Testis (tissue), 2 donors: ENCODE measurements at regions not wholly inside any gene's neighbourhood (a gene's known extent, or its start where the extent isn't known, plus 50 kb on each side); places are given as distances from the start of the nearest gene placed in this dataset.

Experiments
- DNase-seq: peaks from one replicate; pipeline ENCODE4 v3.0.0-alpha.2; 2019
- H3K27ac ChIP-seq, 2 donors: fragments of 200-600 bp; sonication (generic); one replicate each; pipeline ENCODE4 v1.5.1; 2019
- H3K27me3 ChIP-seq: fragments of 200-600 bp; sonication (generic); one replicate; pipeline ENCODE4 v1.5.1; 2019
- H3K36me3 ChIP-seq: fragments of 200-600 bp; sonication (generic); one replicate; pipeline ENCODE4 v1.5.1; 2017; ENCODE audit warnings: low read depth; ENCODE audit errors: missing control alignments
- H3K4me1 ChIP-seq: fragments of 200-600 bp; sonication (generic); one replicate; pipeline ENCODE4 v1.5.1; 2019
- H3K4me3 ChIP-seq, 2 donors: fragments of 200-600 bp; sonication (generic); one replicate each; pipeline ENCODE4 v1.5.1; 2017 to 2019
- H3K9me3 ChIP-seq: fragments of 200-600 bp; sonication (generic); one replicate; pipeline ENCODE4 v1.5.1; 2017
- POLR2A ChIP-seq: fragments of 450-650 bp; IDR thresholded peaks from one replicate; pipeline ENCODE4 v1.6.1; 2017; ENCODE audit warnings: antibody characterized with exemption, mild to moderate bottlenecking, moderate library complexity
- WGBS, 2 donors: methylation state at CpG; one replicate each; pipeline ENCODE4 v1.1.5; 2018; 5-methylcytosine and 5-hydroxymethylcytosine counted together
- intact Hi-C: fragments of 100-400 bp; cut with DNase I; formaldehyde crosslinking; loops from one replicate; pipeline ENCODE4 v1.15.1; 2023; ENCODE audit warnings: low total_unique reads
- TF ChIP-seq, protein P1 (sequence below), 3 experiments: fragments of 450-650 bp in 2 of 3; fragments of 200-600 bp in 1 of 3; sonication (generic) in 1 of 3; IDR thresholded peaks; one replicate each; pipeline ENCODE4 v1.5.1; 2016 to 2019; ENCODE audit warnings: antibody characterized with exemption in 3 of 3, mild to moderate bottlenecking in 2 of 3, moderate library complexity in 1 of 3

GRCh38 chr2:107688135-107688534, 138.6 kb upstream of the RGPD4 start:
- Histone ChIP-seq H3K36me3 (no peaks in the 10 kb centered on the region), H3K27ac (no peak overlapping the region), H3K27me3 (no peaks in the 10 kb centered on the region), H3K4me3 (no peak overlapping the region), H3K9me3 (no peaks in the 10 kb centered on the region), H3K4me1 (no peaks in the 10 kb centered on the region)
- no peak for TF ChIP-seq POLR2A
- WGBS, 2 donors: 92% methylated on average over 5 of the region's 5 CpGs
- no peak for DNase-seq
- intact Hi-C loops: no loop called here

GRCh38 chr2:107693604-107694003, 133.1 kb upstream of the RGPD4 start:
- no peak for TF ChIP-seq POLR2A
- TF ChIP-seq, protein P1, sequence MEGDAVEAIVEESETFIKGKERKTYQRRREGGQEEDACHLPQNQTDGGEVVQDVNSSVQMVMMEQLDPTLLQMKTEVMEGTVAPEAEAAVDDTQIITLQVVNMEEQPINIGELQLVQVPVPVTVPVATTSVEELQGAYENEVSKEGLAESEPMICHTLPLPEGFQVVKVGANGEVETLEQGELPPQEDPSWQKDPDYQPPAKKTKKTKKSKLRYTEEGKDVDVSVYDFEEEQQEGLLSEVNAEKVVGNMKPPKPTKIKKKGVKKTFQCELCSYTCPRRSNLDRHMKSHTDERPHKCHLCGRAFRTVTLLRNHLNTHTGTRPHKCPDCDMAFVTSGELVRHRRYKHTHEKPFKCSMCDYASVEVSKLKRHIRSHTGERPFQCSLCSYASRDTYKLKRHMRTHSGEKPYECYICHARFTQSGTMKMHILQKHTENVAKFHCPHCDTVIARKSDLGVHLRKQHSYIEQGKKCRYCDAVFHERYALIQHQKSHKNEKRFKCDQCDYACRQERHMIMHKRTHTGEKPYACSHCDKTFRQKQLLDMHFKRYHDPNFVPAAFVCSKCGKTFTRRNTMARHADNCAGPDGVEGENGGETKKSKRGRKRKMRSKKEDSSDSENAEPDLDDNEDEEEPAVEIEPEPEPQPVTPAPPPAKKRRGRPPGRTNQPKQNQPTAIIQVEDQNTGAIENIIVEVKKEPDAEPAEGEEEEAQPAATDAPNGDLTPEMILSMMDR (IDR thresholded peaks at IDR 0.05): no peak
- H3K9me3 ChIP-seq: no peaks in the 10 kb centered on the region
- no peak for DNase-seq
- H3K36me3 ChIP-seq: no peaks in the 10 kb centered on the region
- WGBS, 2 donors: 81% methylated on average over 3 of the region's 3 CpGs
- no peak overlapping the region for H3K27ac ChIP-seq
- intact Hi-C loops: no loop called here
- no peaks in the 10 kb centered on the region for H3K4me1 ChIP-seq
- no peak overlapping the region for H3K4me3 ChIP-seq
- no peaks in the 10 kb centered on the region for H3K27me3 ChIP-seq

DNA sequence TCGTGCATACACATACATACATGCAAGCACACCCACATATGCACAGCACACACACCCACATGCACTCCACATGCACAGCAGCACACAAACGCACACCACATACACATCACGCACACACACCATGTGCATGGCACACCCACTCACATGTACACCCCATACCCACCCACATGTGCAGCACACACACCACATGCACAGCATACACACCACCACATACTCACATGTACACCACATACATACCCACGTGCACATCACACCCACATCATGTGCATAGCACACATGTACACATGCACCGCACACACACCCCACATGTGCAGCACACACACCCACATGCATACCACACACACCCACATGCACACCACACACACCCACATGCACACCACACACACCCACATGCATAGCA, 132.0 kb upstream of the RGPD4 start:
- WGBS, 2 donors: 85 to 93% methylated on average over 5 of the region's 5 CpGs

DNA sequence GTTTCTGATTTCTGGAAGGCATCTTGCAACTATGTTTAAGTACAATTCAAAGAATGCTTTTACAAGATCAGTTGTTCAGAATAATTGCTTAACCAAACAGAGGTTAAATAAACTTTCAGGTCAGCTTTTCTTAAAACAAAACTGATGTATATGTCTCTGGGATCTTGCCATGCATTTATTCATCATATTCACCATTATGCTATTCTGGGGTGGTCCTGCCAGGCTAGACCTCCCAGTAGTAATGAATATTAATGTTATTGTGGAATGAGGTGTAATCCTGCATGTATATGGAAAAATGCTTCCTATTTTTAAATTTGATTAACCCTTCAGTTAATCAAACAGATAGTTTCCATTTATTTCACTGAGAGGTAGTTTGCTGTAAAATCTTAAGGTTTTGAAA, 129.3 kb upstream of the RGPD4 start:
- Histone ChIP-seq H3K27me3 (no peaks in the 10 kb centered on the region), H3K4me3 (no peak overlapping the region), H3K4me1 (no peaks in the 10 kb centered on the region), H3K27ac (no peak overlapping the region), H3K36me3 (no peaks in the 10 kb centered on the region), H3K9me3 (no peaks in the 10 kb centered on the region)
- no peak for TF ChIP-seq POLR2A
- TF ChIP-seq, protein P1 (IDR thresholded peaks at IDR 0.05): no peak
- intact Hi-C loops: no loop called here
- no peak for DNase-seq

More for the DNA sequence above, 132.0 kb upstream of the RGPD4 start:
- intact Hi-C loops: no loop called here
- Histone ChIP-seq H3K4me3 (no peak overlapping the region), H3K27ac (no peak overlapping the region), H3K27me3 (no peaks in the 10 kb centered on the region), H3K4me1 (no peaks in the 10 kb centered on the region), H3K9me3 (no peaks in the 10 kb centered on the region), H3K36me3 (no peaks in the 10 kb centered on the region)
- TF ChIP-seq, protein P1 (IDR thresholded peaks at IDR 0.05): no peak
- no peak for TF ChIP-seq POLR2A
- no peak for DNase-seq

DNA sequence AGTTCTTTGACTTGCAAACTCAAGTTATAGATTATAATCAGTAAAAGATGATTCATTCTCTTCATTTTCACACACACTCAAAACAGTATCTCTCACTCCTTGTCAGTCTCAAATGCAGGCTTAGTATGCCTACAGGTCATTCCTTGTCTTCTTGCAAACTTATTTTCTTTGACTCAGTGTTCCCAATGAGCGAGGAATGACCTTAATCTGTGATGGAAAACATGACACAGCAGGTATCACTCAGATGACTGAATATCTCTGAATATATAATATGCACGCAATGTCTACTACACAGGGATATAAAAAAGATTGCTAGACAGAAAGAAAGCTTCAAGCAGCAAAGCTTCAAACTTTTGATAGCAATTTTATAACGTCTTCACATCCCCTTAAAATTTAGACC, 127.8 kb upstream of the RGPD4 start:
- Histone ChIP-seq H3K4me1 (no peaks in the 10 kb centered on the region), H3K4me3 (no peak overlapping the region), H3K27ac (no peak overlapping the region), H3K9me3 (no peaks in the 10 kb centered on the region), H3K27me3 (no peaks in the 10 kb centered on the region), H3K36me3 (no peaks in the 10 kb centered on the region)
- TF ChIP-seq, protein P1 (IDR thresholded peaks at IDR 0.05): no peak
- no peak for TF ChIP-seq POLR2A
- intact Hi-C loops: no loop called here
- no peak for DNase-seq
- 89 to 91% methylated on average over 3 of the region's 3 CpGs for WGBS, 2 donors
